H1 (cell line): ENCODE measurements at regions not wholly inside any gene's neighbourhood (a gene's known extent, or its start where the extent isn't known, plus 50 kb on each side); places are given as distances from the start of the nearest gene placed in this dataset.

Experiments used
- CTCF ChIA-PET: fragments of 300-600 bp; sonication (Branson Sonifier 250); formaldehyde crosslinking; loops from one replicate; lab custom pipeline; 2021; ENCODE audit not compliant: partially characterized antibody; lab: Charles Lee
- POLR2A ChIA-PET: fragments of 300-600 bp; sonication (Branson Sonifier 250); formaldehyde crosslinking; loops from one replicate; lab custom pipeline; 2021; ENCODE audit warnings: inconsistent platforms; ENCODE audit not compliant: partially characterized antibody; lab: Charles Lee
- DNase-seq, 2 experiments: peaks; one replicate each; pipeline versions ENCODE4 v3.0.0 to v3.0.0-alpha.2; 2010 to 2022; ENCODE audit warnings: low spot score in 2 of 2, low read depth in 1 of 2, mixed read lengths in 1 of 2
- FAIRE-seq: peaks from 2 replicates; lab custom pipeline; 2011; peaks lifted over from hg19 to GRCh38; lab: Jason Lieb, UNC
- H2AFZ ChIP-seq: 2 replicates; pipeline ENCODE4 v1.8.1; 2012; ENCODE audit warnings: low read length, inconsistent platforms
- H2AK5ac ChIP-seq: 2 replicates; pipeline ENCODE4 v1.6.1; 2013; ENCODE audit warnings: low read depth, low read length
- H2BK120ac ChIP-seq: replicated peaks from 2 replicates; pipeline ENCODE3; 2013; ENCODE audit warnings: low read depth, low read length, inconsistent platforms
- H2BK12ac ChIP-seq: 2 replicates; pipeline ENCODE4 v1.6.1; 2013; ENCODE audit warnings: low read depth, low read length
- H2BK15ac ChIP-seq: 2 replicates; pipeline ENCODE4 v1.6.1; 2013; ENCODE audit warnings: low read length
- H2BK20ac ChIP-seq: 2 replicates; pipeline ENCODE4 v1.6.1; 2013; ENCODE audit warnings: low read length
- H2BK5ac ChIP-seq: 2 replicates; pipeline ENCODE4 v1.6.1; 2013; ENCODE audit warnings: low read depth, low read length
- H3K14ac ChIP-seq: 2 replicates; pipeline ENCODE4 v1.6.1; 2013; ENCODE audit warnings: inconsistent platforms; ENCODE audit not compliant: insufficient read length
- H3K18ac ChIP-seq: 2 replicates; pipeline ENCODE4 v1.6.1; 2013; ENCODE audit warnings: low read length; ENCODE audit errors: extremely low read depth
- H3K23ac ChIP-seq: 2 replicates; pipeline ENCODE4 v1.6.1; 2013; ENCODE audit warnings: inconsistent platforms; ENCODE audit not compliant: insufficient read length
- H3K23me2 ChIP-seq: 2 replicates; pipeline ENCODE4 v1.6.1; 2013; ENCODE audit warnings: low read depth, low read length
- H3K27ac ChIP-seq: 2 replicates; pipeline ENCODE4 v1.6.1; 2011; ENCODE audit warnings: low read depth, low read length, inconsistent platforms
- H3K27me3 ChIP-seq, 4 experiments: replicated peaks in 1 of 4; 1 replicate in 1 of 4; 2 replicates in 3 of 4; pipeline versions ENCODE4 v1.6.1 to v1.8.1; 2011 to 2013; ENCODE audit warnings: low read length in 3 of 4, mild to moderate bottlenecking in 3 of 4, inconsistent platforms in 2 of 4, mixed read lengths in 2 of 4, moderate library complexity in 1 of 4; ENCODE audit not compliant: control insufficient read depth in 3 of 4, insufficient read depth in 3 of 4; ENCODE audit errors: extremely low read depth in 1 of 4
- H3K36me3 ChIP-seq, 4 experiments: 2 replicates each; pipeline versions ENCODE4 v1.6.1 to v1.8.1; 2011 to 2013; ENCODE audit warnings: mild to moderate bottlenecking in 4 of 4, low read length in 3 of 4, moderate library complexity in 2 of 4, control low read depth in 1 of 4, inconsistent platforms in 1 of 4; ENCODE audit not compliant: insufficient read depth in 4 of 4, control insufficient read depth in 2 of 4
- H3K4ac ChIP-seq: replicated peaks from 2 replicates; pipeline ENCODE3; 2013; ENCODE audit warnings: low read length, low read depth, mixed read lengths, inconsistent platforms; ENCODE audit not compliant: insufficient read length
- H3K4me1 ChIP-seq, 4 experiments: replicated peaks in 1 of 4; 1 replicate in 1 of 4; 2 replicates in 3 of 4; pipeline versions ENCODE4 v1.6.1 to v1.8.1; 2011 to 2013; ENCODE audit warnings: low read length in 3 of 4, inconsistent platforms in 2 of 4, mixed read lengths in 1 of 4; ENCODE audit not compliant: insufficient read depth in 4 of 4, control insufficient read depth in 3 of 4
- H3K4me2 ChIP-seq, 2 experiments: 2 replicates each; pipeline versions ENCODE4 v1.6.1 to v1.8.1; 2011 to 2013; ENCODE audit warnings: low read depth in 2 of 2, low read length in 2 of 2, control low read depth in 1 of 2, inconsistent platforms in 1 of 2, mild to moderate bottlenecking in 1 of 2; ENCODE audit not compliant: insufficient read depth in 1 of 2
- H3K4me3 ChIP-seq, 4 experiments: fragments of 200-600, 300-600 bp in 1 of 4; sonication (generic), shearing (Covaris generic), sonication (Bioruptor Twin) in 1 of 4; 2 replicates each; pipeline versions ENCODE4 v1.5.1 to v1.8.1; 2011 to 2016; ENCODE audit warnings: low read length in 4 of 4, low read depth in 3 of 4, control low read depth in 2 of 4, inconsistent platforms in 2 of 4, mild to moderate bottlenecking in 2 of 4, mixed read lengths in 1 of 4, moderate library complexity in 1 of 4; ENCODE audit not compliant: insufficient read depth in 2 of 4; ENCODE audit errors: extremely low read depth in 1 of 4
- H3K56ac ChIP-seq: replicated peaks from 2 replicates; pipeline ENCODE3; 2013; ENCODE audit warnings: low read depth, mild to moderate bottlenecking, mixed read lengths, low read length, inconsistent platforms; ENCODE audit not compliant: insufficient read length
- H3K79me1 ChIP-seq: 2 replicates; pipeline ENCODE4 v1.6.1; 2013; ENCODE audit warnings: low read depth, low read length, control low read depth
- H3K79me2 ChIP-seq, 2 experiments: 2 replicates each; pipeline versions ENCODE4 v1.6.1 to v1.8.1; 2012 to 2013; ENCODE audit warnings: low read length in 2 of 2, mild to moderate bottlenecking in 2 of 2, inconsistent platforms in 1 of 2; ENCODE audit not compliant: insufficient read depth in 2 of 2, control insufficient read depth in 1 of 2
- H3K9ac ChIP-seq, 4 experiments: replicated peaks in 1 of 4; 1 replicate in 1 of 4; 2 replicates in 3 of 4; pipeline versions ENCODE4 v1.6.1 to v1.8.1; 2011 to 2013; ENCODE audit warnings: low read depth in 3 of 4, low read length in 3 of 4, control low read depth in 2 of 4, mild to moderate bottlenecking in 2 of 4, moderate library complexity in 2 of 4, inconsistent platforms in 1 of 4; ENCODE audit errors: extremely low read depth in 1 of 4
- H3K9me3 ChIP-seq, 2 experiments: 2 replicates each; pipeline versions ENCODE4 v1.6.1 to v1.8.1; 2012 to 2013; ENCODE audit warnings: mild to moderate bottlenecking in 2 of 2, moderate library complexity in 2 of 2, control low read depth in 1 of 2, inconsistent platforms in 1 of 2, low read depth in 1 of 2, low read length in 1 of 2, mixed read lengths in 1 of 2; ENCODE audit not compliant: insufficient read depth in 2 of 2
- H4K20me1 ChIP-seq, 2 experiments: replicated peaks in 1 of 2; 2 replicates each; pipeline versions ENCODE3 to v1.8.1; 2011 to 2013; ENCODE audit warnings: inconsistent platforms in 2 of 2, low read length in 2 of 2, mild to moderate bottlenecking in 1 of 2; ENCODE audit not compliant: insufficient read depth in 2 of 2, control insufficient read depth in 1 of 2
- H4K5ac ChIP-seq: 2 replicates; pipeline ENCODE4 v1.6.1; 2013; ENCODE audit warnings: low read length, low read depth, mixed read lengths, inconsistent platforms; ENCODE audit not compliant: insufficient read length
- H4K8ac ChIP-seq: 2 replicates; pipeline ENCODE4 v1.8.0; 2013; ENCODE audit warnings: mild to moderate bottlenecking, moderate library complexity, low read length, inconsistent platforms; ENCODE audit not compliant: insufficient read depth; ENCODE audit errors: extremely low read depth
- H4K91ac ChIP-seq: replicated peaks from 2 replicates; pipeline ENCODE3; 2013; ENCODE audit warnings: low read length, mixed read lengths, inconsistent platforms; ENCODE audit not compliant: insufficient read length
- BRCA1 ChIP-seq: IDR thresholded peaks from 2 replicates; pipeline ENCODE4 v1.6.1; 2012; ENCODE audit warnings: low read depth, low read length, improper control_type of control experiment
- CEBPB ChIP-seq: IDR thresholded peaks from 2 replicates; pipeline ENCODE4 v1.6.1; 2012; ENCODE audit warnings: low read depth, low read length
- CTBP2 ChIP-seq: IDR thresholded peaks from 2 replicates; pipeline ENCODE4 v1.7.0; 2011; ENCODE audit warnings: borderline replicate concordance, mild to moderate bottlenecking, moderate library complexity, mixed read lengths, low read length; ENCODE audit not compliant: insufficient read depth, insufficient read length
- EGR1 ChIP-seq: IDR thresholded peaks from 2 replicates; pipeline ENCODE4 v1.6.1; 2011; ENCODE audit warnings: low read depth, low read length, borderline replicate concordance
- NRF1 ChIP-seq: IDR thresholded peaks from 2 replicates; pipeline ENCODE4 v1.6.1; 2011; ENCODE audit warnings: mild to moderate bottlenecking, low read depth, low read length, improper control_type of control experiment
- PHF8 ChIP-seq: fragments of 200-600 bp; sonication (generic); conservative IDR thresholded peaks from 2 replicates; pipeline ENCODE4 v1.7.1; 2012; ENCODE audit warnings: low read depth, mild to moderate bottlenecking, inconsistent platforms, low read length, moderate library complexity
- POLR2A ChIP-seq, 2 experiments: IDR thresholded peaks; 1 replicate in 1 of 2; 2 replicates in 1 of 2; pipeline ENCODE4 v1.6.1; 2011; ENCODE audit warnings: low read depth in 2 of 2, low read length in 2 of 2, mild to moderate bottlenecking in 2 of 2; ENCODE audit errors: control extremely low read depth in 1 of 2
- POU5F1 ChIP-seq: IDR thresholded peaks from 2 replicates; pipeline ENCODE4 v1.6.1; 2011; ENCODE audit warnings: low read depth, mild to moderate bottlenecking, low read length, moderate library complexity
- RAD21 ChIP-seq, 2 experiments: IDR thresholded peaks in 1 of 2; conservative IDR thresholded peaks in 1 of 2; 2 replicates each; pipeline ENCODE4 v1.6.1; 2011; ENCODE audit warnings: low read depth in 2 of 2, low read length in 2 of 2, improper control_type of control experiment in 1 of 2, inconsistent platforms in 1 of 2, mild to moderate bottlenecking in 1 of 2, moderate library complexity in 1 of 2
- RXRA ChIP-seq: IDR thresholded peaks from 2 replicates; pipeline ENCODE4 v1.6.1; 2011; ENCODE audit warnings: low read depth, mild to moderate bottlenecking, low read length, moderate library complexity; ENCODE audit not compliant: insufficient read depth
- SP1 ChIP-seq: IDR thresholded peaks from 2 replicates; pipeline ENCODE4 v1.6.1; 2011; ENCODE audit warnings: low read depth, low read length
- SUZ12 ChIP-seq: fragments of 200-600 bp; sonication (generic); IDR thresholded peaks from 2 replicates; pipeline ENCODE4 v1.6.1; 2012; ENCODE audit warnings: mild to moderate bottlenecking, inconsistent platforms, low read length, moderate library complexity, mixed read lengths
- TBP ChIP-seq: IDR thresholded peaks from 2 replicates; pipeline ENCODE4 v1.6.1; 2011; ENCODE audit warnings: low read depth, low read length, improper control_type of control experiment
- YY1 ChIP-seq: IDR thresholded peaks from 2 replicates; pipeline ENCODE4 v1.6.1; 2011; ENCODE audit warnings: low read depth, mild to moderate bottlenecking, low read length
- WGBS, 2 experiments: shearing (Covaris generic) in 1 of 2; methylation state at CpG; one replicate each; pipeline versions ENCODE4 v1.1.6 to v1.1.7; 2013 to 2015; ENCODE audit warnings: low lambda C conversion rate in 2 of 2, mixed read lengths in 2 of 2, inconsistent platforms in 1 of 2, low coverage in 1 of 2, missing lambda C conversion rate in 1 of 2; ENCODE audit not compliant: insufficient replicate concordance in 2 of 2, insufficient coverage in 1 of 2, insufficient read length in 1 of 2; ENCODE audit errors: extremely low coverage in 1 of 2, missing lambda C conversion rate in 1 of 2; 5-methylcytosine and 5-hydroxymethylcytosine counted together
- TF ChIP-seq, protein P1 (sequence below): IDR thresholded peaks from 2 replicates; pipeline ENCODE4 v1.6.1; 2012; ENCODE audit warnings: inconsistent platforms

GRCh38 chr2:186407611-186408010 is 78.4 kb upstream of the ZC3H15 start:
- Histone ChIP-seq H3K79me2 (no peaks in the 10 kb centered on the region), H3K9me3 (no peaks in the 10 kb centered on the region), H3K36me3 (no peaks in the 10 kb centered on the region), H3K4me1 (no peaks in the 10 kb centered on the region), H3K23me2 (no peaks in the 10 kb centered on the region), H3K23ac (no peak overlapping the region), H3K9ac (no peak overlapping the region), H4K5ac (no peak overlapping the region), H3K79me1 (no peaks in the 10 kb centered on the region; the same call in 1 of the 2 replicates), H2BK15ac (no peak overlapping the region), H4K8ac (no peak overlapping the region), H3K14ac (no peak overlapping the region), H3K4me3 (no peak overlapping the region), H2BK5ac (no peak overlapping the region), H3K18ac (no peak overlapping the region), H3K56ac (no peak overlapping the region), H2BK120ac (no peak overlapping the region), H4K91ac (no peak overlapping the region), H2AFZ (no peak overlapping the region), H3K27me3 (peaks cover 0 to 1% (median 0%) of the 10 kb centered on the region in 4 experiments; a peak in 1 of 7 replicates), H3K27ac (no peak overlapping the region), H3K4ac (no peak overlapping the region), H3K4me2 (no peak overlapping the region), H4K20me1 (no peaks in the 10 kb centered on the region), H2BK20ac (no peak overlapping the region), H2BK12ac (no peak overlapping the region), H2AK5ac (no peak overlapping the region)
- FAIRE-seq (no peak), DNase-seq (no peak)
- WGBS, 2 experiments: 92% methylated on average over 3 of the region's 3 CpGs; no CpG with 5 or more reads in 1 of the 2 experiments
- CTCF ChIA-PET: interaction anchor here (1.1 to 1.4 kb wide), 3 partner anchors 13 to 428 kb away, joined by 3 to 4 read pairs (median 3); no protein-coding TSS in a partner anchor
- POLR2A ChIA-PET: no interaction called here
- TF ChIP-seq TBP (no peak), PHF8 (no peak), CTBP2 (no peak), YY1 (no peak), RAD21 (IDR thresholded peaks at IDR 0.05 in 1 of 2, conservative IDR thresholded peaks at IDR 0.05 in 1 of 2; ENCODE audit: low read depth in 2 of 2, low read length in 2 of 2) (no peak), BRCA1 (no peak), RXRA (no peak), SUZ12 (no peak), EGR1 (no peak), POU5F1 (no peak), SP1 (no peak), NRF1 (no peak), CEBPB (no peak), POLR2A (IDR thresholded peaks at IDR 0.05; ENCODE audit: control extremely low read depth in 1 of 2, low read depth in 2 of 2, low read length in 2 of 2) (no peak)
- TF ChIP-seq, protein P1, sequence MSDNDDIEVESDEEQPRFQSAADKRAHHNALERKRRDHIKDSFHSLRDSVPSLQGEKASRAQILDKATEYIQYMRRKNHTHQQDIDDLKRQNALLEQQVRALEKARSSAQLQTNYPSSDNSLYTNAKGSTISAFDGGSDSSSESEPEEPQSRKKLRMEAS: no peak
